ENCODE measurements at regions not wholly inside any gene's neighbourhood (a gene's known extent, or its start where the extent isn't known, plus 50 kb on each side); places are given as distances from the start of the nearest gene placed in this dataset.

DNA sequence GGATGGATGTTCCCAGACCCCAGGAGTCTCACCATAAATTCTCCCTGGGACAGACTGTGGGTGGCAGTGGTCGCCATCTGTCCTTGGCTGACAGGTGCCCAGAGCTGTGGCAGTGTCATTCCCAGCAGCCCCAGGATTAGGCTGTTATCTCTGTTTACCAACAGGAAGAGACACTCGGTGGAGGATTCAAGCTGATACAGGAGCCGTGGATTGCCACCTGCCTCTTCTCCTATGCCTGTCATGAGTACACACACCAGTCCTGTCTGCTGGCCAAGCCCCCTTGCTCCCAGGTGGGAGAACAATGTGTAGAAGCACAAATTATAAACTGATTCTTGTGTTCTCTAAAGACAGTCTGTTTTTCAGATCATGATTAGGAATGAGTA is 152.6 kb downstream of the ETS2 start:
- TF ChIP-seq, protein P1, sequence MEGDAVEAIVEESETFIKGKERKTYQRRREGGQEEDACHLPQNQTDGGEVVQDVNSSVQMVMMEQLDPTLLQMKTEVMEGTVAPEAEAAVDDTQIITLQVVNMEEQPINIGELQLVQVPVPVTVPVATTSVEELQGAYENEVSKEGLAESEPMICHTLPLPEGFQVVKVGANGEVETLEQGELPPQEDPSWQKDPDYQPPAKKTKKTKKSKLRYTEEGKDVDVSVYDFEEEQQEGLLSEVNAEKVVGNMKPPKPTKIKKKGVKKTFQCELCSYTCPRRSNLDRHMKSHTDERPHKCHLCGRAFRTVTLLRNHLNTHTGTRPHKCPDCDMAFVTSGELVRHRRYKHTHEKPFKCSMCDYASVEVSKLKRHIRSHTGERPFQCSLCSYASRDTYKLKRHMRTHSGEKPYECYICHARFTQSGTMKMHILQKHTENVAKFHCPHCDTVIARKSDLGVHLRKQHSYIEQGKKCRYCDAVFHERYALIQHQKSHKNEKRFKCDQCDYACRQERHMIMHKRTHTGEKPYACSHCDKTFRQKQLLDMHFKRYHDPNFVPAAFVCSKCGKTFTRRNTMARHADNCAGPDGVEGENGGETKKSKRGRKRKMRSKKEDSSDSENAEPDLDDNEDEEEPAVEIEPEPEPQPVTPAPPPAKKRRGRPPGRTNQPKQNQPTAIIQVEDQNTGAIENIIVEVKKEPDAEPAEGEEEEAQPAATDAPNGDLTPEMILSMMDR (conservative IDR thresholded peaks at IDR 0.05; ENCODE audit: low read depth, low read length), result no peak
- TF ChIP-seq EZH2phosphoT487 (IDR thresholded peaks at IDR 0.05; ENCODE audit: borderline replicate concordance, low read length), result no peak
